Activated B cell treated with CpG ODN at 0.5 μM for 24 hours (primary cell): ENCODE measurements at regions not wholly inside any gene's neighbourhood (a gene's known extent, or its start where the extent isn't known, plus 50 kb on each side); places are given as distances from the start of the nearest gene placed in this dataset.
"Not testable (repeated sequence)": the region's sequence is repeated elsewhere in the genome, so short reads cannot be mapped to it uniquely, and the experiment has no call there.

ENCODE experiments used
- ATAC-seq: fragments of 200-7000 bp; cut with Tn5 transposase; one replicate; pipeline ENCODE4 v1.10.0; 2021; ENCODE audit warnings: low read depth, mild to moderate bottlenecking, moderate library complexity
- CTCF ChIA-PET: fragments of 350-600 bp; sonication (Branson Sonifier 250); formaldehyde crosslinking; loops from one replicate; lab custom pipeline; 2021; ENCODE audit warnings: antibody characterized with exemption; lab: Charles Lee
- POLR2A ChIA-PET: fragments of 350-600 bp; sonication (Branson Sonifier 250); formaldehyde crosslinking; loops from one replicate; lab custom pipeline; 2021; ENCODE audit warnings: antibody characterized with exemption; lab: Charles Lee
- DNase-seq: peaks from one replicate; pipeline ENCODE4 v3.0.0; 2022
- H3K27ac Mint-ChIP-seq: one replicate; pipeline ENCODE4 v1.8.0; 2020; ENCODE audit warnings: mixed read lengths
- H3K27me3 Mint-ChIP-seq: one replicate; pipeline ENCODE4 v1.8.0; 2021; ENCODE audit warnings: mixed read lengths
- H3K36me3 Mint-ChIP-seq: one replicate; pipeline ENCODE4 v1.8.0; 2021; ENCODE audit warnings: low read depth, mixed read lengths
- H3K4me1 Mint-ChIP-seq: one replicate; pipeline ENCODE4 v1.8.0; 2021; ENCODE audit warnings: mixed read lengths
- H3K4me3 Mint-ChIP-seq: one replicate; pipeline ENCODE4 v1.8.0; 2020; ENCODE audit warnings: mild to moderate bottlenecking, mixed read lengths
- H3K9me3 Mint-ChIP-seq: one replicate; pipeline ENCODE4 v1.8.0; 2020; ENCODE audit warnings: mixed read lengths
- CTCF ChIP-seq: fragments of 200-600 bp; IDR thresholded peaks from one replicate; pipeline ENCODE4 v1.8.0; 2022; ENCODE audit warnings: antibody characterized with exemption, mild to moderate bottlenecking
- intact Hi-C: fragments of 100-400 bp; cut with micrococcal nuclease; formaldehyde crosslinking; loops from one replicate; pipeline ENCODE4 v1.15.1; 2024

- Mint-ChIP-seq H3K4me1 (peaks cover 6% of the 10 kb centered on the region), H3K4me3 (no peak overlapping the region), H3K9me3 (no peaks in the 10 kb centered on the region), H3K36me3 (no peaks in the 10 kb centered on the region), H3K27me3 (no peaks in the 10 kb centered on the region), H3K27ac (no peak overlapping the region)
- DNase-seq (no peak), ATAC-seq (no peak)
- POLR2A ChIA-PET = no interaction called here
- intact Hi-C loops = loop anchor here (10.0 kb wide), 1 partner anchor 1256 kb away; no protein-coding TSS in a partner anchor
- CTCF ChIA-PET = no interaction called here
- no peak for TF ChIP-seq CTCF
Observed at GRCh38 chr9:618478-618877, 223.0 kb upstream of the DMRT1 start.

GRCh38 chr9:621201-621855 is 220.2 kb upstream of the DMRT1 start:
- Mint-ChIP-seq H3K9me3 (no peaks in the 10 kb centered on the region), H3K27ac (no peak overlapping the region), H3K27me3 (no peaks in the 10 kb centered on the region), H3K36me3 (no peaks in the 10 kb centered on the region), H3K4me1 (no peaks in the 10 kb centered on the region), H3K4me3 (no peak overlapping the region)
- POLR2A ChIA-PET = no interaction called here
- no peak for DNase-seq
- ATAC-seq = no peak
- TF ChIP-seq CTCF = no peak
- CTCF ChIA-PET = no interaction called here
- intact Hi-C loops = no loop called here

- ATAC-seq (no peak), DNase-seq (no peak)
- ChIA-PET CTCF (no interaction called here), POLR2A (no interaction called here)
- Mint-ChIP-seq H3K27ac (no peak overlapping the region), H3K4me1 (peaks cover 4% of the 10 kb centered on the region), H3K27me3 (no peaks in the 10 kb centered on the region), H3K4me3 (no peak overlapping the region), H3K36me3 (no peaks in the 10 kb centered on the region), H3K9me3 (no peaks in the 10 kb centered on the region)
- intact Hi-C loops = no loop called here
- no peak for TF ChIP-seq CTCF
Observed at GRCh38 chr9:624935-625500, 216.5 kb upstream of the DMRT1 start.

GRCh38 chr9:625613-626012 is 215.9 kb upstream of the DMRT1 start:
- TF ChIP-seq CTCF = no peak
- Mint-ChIP-seq H3K4me3 (no peak overlapping the region), H3K36me3 (no peaks in the 10 kb centered on the region), H3K9me3 (no peaks in the 10 kb centered on the region), H3K27me3 (no peaks in the 10 kb centered on the region), H3K4me1 (peaks cover 4% of the 10 kb centered on the region), H3K27ac (no peak overlapping the region)
- ChIA-PET CTCF (no interaction called here), POLR2A (no interaction called here)
- no peak for DNase-seq
- intact Hi-C loops = no loop called here
- no peak for ATAC-seq

- H3K4me1 Mint-ChIP-seq, ATAC-seq, H3K27ac Mint-ChIP-seq, POLR2A ChIA-PET, H3K36me3 Mint-ChIP-seq, H3K9me3 Mint-ChIP-seq, H3K4me3 Mint-ChIP-seq, DNase-seq, H3K27me3 Mint-ChIP-seq, CTCF ChIA-PET, intact Hi-C loops: not testable (repeated sequence)
Observed at GRCh38 chr9:626114-626513, 215.4 kb upstream of the DMRT1 start.
